ENCODE measurements at regions not wholly inside any gene's neighbourhood (a gene's known extent, or its start where the extent isn't known, plus 50 kb on each side); places are given as distances from the start of the nearest gene placed in this dataset.

GRCh38 chr3:83934192-83935021, 1024.4 kb upstream of the CADM2 start:
- TF ChIP-seq EZH2 (IDR thresholded peaks at IDR 0.05; ENCODE audit: insufficient read depth, poor library complexity, severe bottlenecking) (no peak), EZH2phosphoT487 (IDR thresholded peaks at IDR 0.05; ENCODE audit: insufficient read depth, low read depth) (no peak)
